ENCODE measurements at regions not wholly inside any gene's neighbourhood (a gene's known extent, or its start where the extent isn't known, plus 50 kb on each side); places are given as distances from the start of the nearest gene placed in this dataset.

DNA sequence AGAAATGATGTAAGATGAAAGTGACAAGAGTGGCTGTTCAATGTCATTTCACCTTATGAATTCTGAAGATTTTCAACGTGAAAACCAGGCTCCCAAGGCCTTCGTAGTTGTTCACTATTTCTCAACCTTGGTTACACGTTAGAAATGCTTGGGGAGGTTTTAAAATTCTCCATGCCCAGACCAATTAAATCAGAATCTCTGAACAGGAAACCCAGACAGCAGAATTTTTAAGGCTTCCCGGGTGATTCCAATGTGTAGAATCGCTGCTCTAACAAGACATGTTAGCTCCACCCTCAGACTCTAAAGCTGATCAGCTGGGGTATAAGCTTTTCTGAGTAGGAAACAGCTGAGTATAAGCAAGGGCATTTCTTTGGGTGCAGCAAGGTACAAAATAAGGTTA lies 160.4 kb upstream of the TET2 start:
- Mint-ChIP-seq H3K36me3 (ENCODE audit: unreplicated experiment) (no peaks in the 10 kb centered on the region), H3K9me3 (ENCODE audit: unreplicated experiment) (no peaks in the 10 kb centered on the region), H3K4me3 (ENCODE audit: unreplicated experiment) (no peak overlapping the region), H3K27ac (ENCODE audit: unreplicated experiment) (no peak overlapping the region), H3K4me1 (ENCODE audit: unreplicated experiment) (no peaks in the 10 kb centered on the region), H3K27me3 (ENCODE audit: unreplicated experiment) (no peaks in the 10 kb centered on the region)
- DNase-seq (ENCODE audit: extremely low spot score, unreplicated experiment): no peak
- TF ChIP-seq, protein P1, sequence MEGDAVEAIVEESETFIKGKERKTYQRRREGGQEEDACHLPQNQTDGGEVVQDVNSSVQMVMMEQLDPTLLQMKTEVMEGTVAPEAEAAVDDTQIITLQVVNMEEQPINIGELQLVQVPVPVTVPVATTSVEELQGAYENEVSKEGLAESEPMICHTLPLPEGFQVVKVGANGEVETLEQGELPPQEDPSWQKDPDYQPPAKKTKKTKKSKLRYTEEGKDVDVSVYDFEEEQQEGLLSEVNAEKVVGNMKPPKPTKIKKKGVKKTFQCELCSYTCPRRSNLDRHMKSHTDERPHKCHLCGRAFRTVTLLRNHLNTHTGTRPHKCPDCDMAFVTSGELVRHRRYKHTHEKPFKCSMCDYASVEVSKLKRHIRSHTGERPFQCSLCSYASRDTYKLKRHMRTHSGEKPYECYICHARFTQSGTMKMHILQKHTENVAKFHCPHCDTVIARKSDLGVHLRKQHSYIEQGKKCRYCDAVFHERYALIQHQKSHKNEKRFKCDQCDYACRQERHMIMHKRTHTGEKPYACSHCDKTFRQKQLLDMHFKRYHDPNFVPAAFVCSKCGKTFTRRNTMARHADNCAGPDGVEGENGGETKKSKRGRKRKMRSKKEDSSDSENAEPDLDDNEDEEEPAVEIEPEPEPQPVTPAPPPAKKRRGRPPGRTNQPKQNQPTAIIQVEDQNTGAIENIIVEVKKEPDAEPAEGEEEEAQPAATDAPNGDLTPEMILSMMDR (IDR thresholded peaks at IDR 0.05): no peak

DNA sequence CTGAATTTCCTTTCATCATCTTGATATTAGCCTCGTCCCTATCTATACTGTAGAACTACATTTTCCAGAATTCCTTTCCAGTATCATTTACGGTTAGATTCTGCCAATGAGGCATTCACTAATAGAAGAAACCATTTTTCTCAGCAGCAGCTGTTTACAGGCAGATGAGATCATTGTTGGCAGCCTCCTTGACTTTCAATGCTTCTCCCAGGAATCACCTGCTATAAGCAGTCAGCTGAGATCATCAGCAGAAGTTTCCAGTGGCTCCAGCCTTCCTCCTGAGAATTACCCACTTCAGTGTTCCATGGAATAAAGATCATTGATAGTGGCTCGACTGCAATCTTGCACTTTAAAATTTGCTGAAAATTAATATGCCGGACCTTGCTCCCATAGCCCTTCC lies 157.3 kb upstream of the TET2 start:
- Mint-ChIP-seq H3K4me1 (ENCODE audit: unreplicated experiment) (no peaks in the 10 kb centered on the region), H3K4me3 (ENCODE audit: unreplicated experiment) (no peak overlapping the region), H3K36me3 (ENCODE audit: unreplicated experiment) (no peaks in the 10 kb centered on the region), H3K9me3 (ENCODE audit: unreplicated experiment) (peaks cover 2% of the 10 kb centered on the region), H3K27me3 (ENCODE audit: unreplicated experiment) (no peaks in the 10 kb centered on the region), H3K27ac (ENCODE audit: unreplicated experiment) (no peak overlapping the region)
- DNase-seq (ENCODE audit: extremely low spot score, unreplicated experiment): no peak
- TF ChIP-seq, protein P1 (IDR thresholded peaks at IDR 0.05): no peak

DNA sequence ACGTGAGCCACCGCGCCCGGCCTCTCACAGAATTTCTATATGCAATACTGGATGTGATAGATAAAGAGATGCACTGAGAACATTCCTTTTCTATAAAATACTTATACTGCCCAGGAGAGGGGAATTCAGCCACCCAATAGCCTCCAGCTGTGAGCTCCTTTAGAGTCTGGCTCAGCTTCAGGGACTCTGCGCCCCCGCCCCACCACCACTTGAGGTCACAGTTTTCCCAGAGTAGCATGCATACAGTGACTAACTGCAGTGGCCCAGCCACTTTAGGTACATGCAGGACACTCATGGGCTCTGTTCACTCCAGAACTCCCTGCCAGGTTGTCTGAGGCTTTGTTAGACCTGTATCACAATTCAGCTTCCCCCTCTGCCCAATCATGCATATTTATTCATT lies 144.4 kb upstream of the TET2 start:
- Mint-ChIP-seq H3K4me1 (ENCODE audit: unreplicated experiment) (no peaks in the 10 kb centered on the region), H3K27me3 (ENCODE audit: unreplicated experiment) (no peaks in the 10 kb centered on the region), H3K9me3 (ENCODE audit: unreplicated experiment) (no peaks in the 10 kb centered on the region), H3K36me3 (ENCODE audit: unreplicated experiment) (no peaks in the 10 kb centered on the region), H3K27ac (ENCODE audit: unreplicated experiment) (no peak overlapping the region), H3K4me3 (ENCODE audit: unreplicated experiment) (no peak overlapping the region)
- DNase-seq (ENCODE audit: extremely low spot score, unreplicated experiment): no peak
- TF ChIP-seq, protein P1 (IDR thresholded peaks at IDR 0.05): no peak

DNA sequence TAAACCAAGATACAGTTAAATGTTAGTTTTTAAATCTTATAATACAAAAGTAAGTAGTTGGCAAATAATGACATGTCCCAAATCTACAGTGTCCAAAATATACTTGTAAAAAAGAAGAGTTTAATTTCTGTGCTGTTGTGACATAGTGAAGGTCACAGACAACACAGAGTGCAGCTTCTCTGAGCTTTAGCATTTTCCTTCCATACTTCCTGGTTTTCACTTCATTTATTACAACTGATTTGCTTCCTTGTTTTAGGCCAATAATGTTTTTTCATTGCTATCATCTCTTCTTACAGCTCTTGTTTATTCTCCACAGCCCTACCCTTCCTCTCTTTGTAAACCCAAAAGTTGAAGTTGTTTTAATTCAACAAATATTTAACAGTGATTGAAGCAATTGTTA lies 132.4 kb upstream of the TET2 start:
- Mint-ChIP-seq H3K4me3 (ENCODE audit: unreplicated experiment) (no peak overlapping the region), H3K27ac (ENCODE audit: unreplicated experiment) (no peak overlapping the region), H3K27me3 (ENCODE audit: unreplicated experiment) (no peaks in the 10 kb centered on the region), H3K4me1 (ENCODE audit: unreplicated experiment) (no peaks in the 10 kb centered on the region), H3K9me3 (ENCODE audit: unreplicated experiment) (peaks cover 17% of the 10 kb centered on the region), H3K36me3 (ENCODE audit: unreplicated experiment) (no peaks in the 10 kb centered on the region)
- TF ChIP-seq, protein P1 (IDR thresholded peaks at IDR 0.05): no peak
- DNase-seq (ENCODE audit: extremely low spot score, unreplicated experiment): no peak

DNA sequence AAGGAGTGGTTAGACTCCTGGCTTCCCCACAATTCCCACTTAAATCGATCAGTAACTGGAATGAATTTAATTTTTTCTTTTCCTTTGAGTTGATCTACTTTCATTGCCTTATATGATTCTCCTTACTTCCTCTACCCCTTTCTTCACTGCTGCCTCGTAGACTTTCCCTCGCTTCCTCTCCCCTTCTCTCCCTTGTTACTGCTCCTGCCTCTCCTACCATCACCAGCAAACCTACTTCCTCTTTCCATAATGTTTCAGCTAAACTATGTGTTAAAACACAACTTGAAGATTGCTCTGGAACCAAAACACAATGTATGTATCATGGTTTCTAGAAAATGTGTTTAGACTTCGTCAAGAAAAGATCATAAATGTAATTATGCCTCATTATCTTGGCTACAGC lies 132.0 kb upstream of the TET2 start:
- TF ChIP-seq, protein P1 (IDR thresholded peaks at IDR 0.05): no peak
- peaks cover 15% of the 10 kb centered on the region for H3K9me3 Mint-ChIP-seq (ENCODE audit: unreplicated experiment)

More for the DNA sequence above, 132.0 kb upstream of the TET2 start:
- no peak overlapping the region for H3K4me3 Mint-ChIP-seq (ENCODE audit: unreplicated experiment)
- no peaks in the 10 kb centered on the region for H3K27me3 Mint-ChIP-seq (ENCODE audit: unreplicated experiment)
- no peak overlapping the region for H3K27ac Mint-ChIP-seq (ENCODE audit: unreplicated experiment)
- no peak for DNase-seq (ENCODE audit: extremely low spot score, unreplicated experiment)
- H3K4me1 Mint-ChIP-seq (ENCODE audit: unreplicated experiment): no peaks in the 10 kb centered on the region
- H3K36me3 Mint-ChIP-seq (ENCODE audit: unreplicated experiment): no peaks in the 10 kb centered on the region
